B cell (primary cell): ENCODE measurements at regions not wholly inside any gene's neighbourhood (a gene's known extent, or its start where the extent isn't known, plus 50 kb on each side); places are given as distances from the start of the nearest gene placed in this dataset.
"Not testable (repeated sequence)": the region's sequence is repeated elsewhere in the genome, so short reads cannot be mapped to it uniquely, and the experiment has no call there.

Experiments used
- ATAC-seq: fragments of 200-7000 bp; cut with Tn5 transposase; one replicate; pipeline ENCODE4 v1.10.0; 2021; ENCODE audit warnings: low read depth, mild to moderate bottlenecking, moderate number of reproducible peaks, moderate library complexity
- CTCF ChIA-PET: fragments of 350-600 bp; sonication (Branson Sonifier 250); formaldehyde crosslinking; loops from one replicate; lab custom pipeline; 2021; ENCODE audit warnings: antibody characterized with exemption, inconsistent platforms; lab: Charles Lee
- POLR2A ChIA-PET: fragments of 350-600 bp; sonication (Branson Sonifier 250); formaldehyde crosslinking; loops from one replicate; lab custom pipeline; 2021; ENCODE audit warnings: antibody characterized with exemption; lab: Charles Lee
- DNase-seq: peaks from one replicate; pipeline ENCODE4 v3.0.0; 2013
- H2AFZ ChIP-seq: 2 replicates; pipeline ENCODE4 v1.6.1; 2012; ENCODE audit warnings: mild to moderate bottlenecking, low read depth, low read length; ENCODE audit not compliant: insufficient read depth, poor library complexity, severe bottlenecking
- H3K27ac ChIP-seq, 2 donors: 1 replicate in 1 of 2; 2 replicates in 1 of 2; pipeline ENCODE4 v1.5.1; 2012 to 2013; ENCODE audit warnings: low read length in 2 of 2, mild to moderate bottlenecking in 2 of 2, moderate library complexity in 1 of 2
- H3K27me3 ChIP-seq, 4 experiments: fragments of 200-600 bp in 1 of 4; sonication (generic) in 1 of 4; replicated peaks in 1 of 4; 1 replicate in 2 of 4; 2 replicates in 2 of 4; pipeline versions ENCODE4 v1.6.1 to v1.7.0; 2013 to 2016; ENCODE audit warnings: low read length in 3 of 4, mild to moderate bottlenecking in 2 of 4, mixed read lengths in 1 of 4, moderate library complexity in 1 of 4; ENCODE audit not compliant: insufficient read depth in 4 of 4, control insufficient read depth in 3 of 4; ENCODE audit errors: control extremely low read depth in 1 of 4
- H3K36me3 ChIP-seq, 2 experiments: replicated peaks in 1 of 2; 1 replicate in 1 of 2; 2 replicates in 1 of 2; pipeline versions ENCODE4 v1.6.1 to v1.7.1; 2013; ENCODE audit warnings: low read length in 1 of 2; ENCODE audit not compliant: insufficient read depth in 2 of 2, control insufficient read depth in 1 of 2; ENCODE audit errors: control extremely low read depth in 1 of 2, extremely low read depth in 1 of 2
- H3K4me1 ChIP-seq, 2 donors: fragments of 200-600 bp in 1 of 2; sonication (generic) in 1 of 2; 1 replicate in 1 of 2; 2 replicates in 1 of 2; pipeline versions ENCODE4 v1.5.1 to v1.6.1; 2013 to 2017; ENCODE audit warnings: low read length in 2 of 2; ENCODE audit not compliant: control insufficient read depth in 2 of 2, insufficient read depth in 2 of 2
- H3K4me2 ChIP-seq: replicated peaks from 2 replicates; pipeline ENCODE3; 2012; ENCODE audit warnings: mild to moderate bottlenecking, low read depth, low read length; ENCODE audit not compliant: poor library complexity, severe bottlenecking
- H3K4me3 ChIP-seq, 5 experiments: fragments of 200-600 bp in 1 of 5; sonication (generic) in 1 of 5; 1 replicate in 3 of 5; 2 replicates in 2 of 5; pipeline versions ENCODE4 v1.5.1 to v1.7.0; 2011 to 2016; ENCODE audit warnings: low read length in 4 of 5, mild to moderate bottlenecking in 4 of 5, low read depth in 2 of 5, control low read depth in 1 of 5, moderate library complexity in 1 of 5; ENCODE audit not compliant: insufficient read depth in 1 of 5; ENCODE audit errors: control extremely low read depth in 1 of 5, extremely low read depth in 1 of 5
- H3K79me2 ChIP-seq: fragments of 200-600 bp; sonication (generic); one replicate; pipeline ENCODE4 v1.6.0; 2016; ENCODE audit warnings: low read length; ENCODE audit not compliant: control insufficient read depth, insufficient read depth
- H3K9ac ChIP-seq: fragments of 200-600 bp; sonication (generic); 2 replicates; pipeline ENCODE4 v1.6.1; 2017; ENCODE audit warnings: mild to moderate bottlenecking, low read length, moderate library complexity
- H3K9me3 ChIP-seq, 3 donors: one replicate each; pipeline versions ENCODE4 v1.6.1 to v1.7.1; 2013; ENCODE audit warnings: low read length in 2 of 3; ENCODE audit not compliant: control insufficient read depth in 2 of 3, insufficient read depth in 1 of 3; ENCODE audit errors: control extremely low read depth in 1 of 3
- H4K20me1 ChIP-seq: 2 replicates; pipeline ENCODE4 v1.6.0; 2012; ENCODE audit warnings: mild to moderate bottlenecking, low read length; ENCODE audit not compliant: insufficient read depth, control insufficient read depth, poor library complexity, severe bottlenecking
- H3K27ac Mint-ChIP-seq: one replicate; pipeline ENCODE4 v1.8.0; 2021; ENCODE audit warnings: mixed read lengths
- H3K27me3 Mint-ChIP-seq: one replicate; pipeline ENCODE4 v1.8.0; 2021; ENCODE audit warnings: mixed read lengths
- H3K4me1 Mint-ChIP-seq: one replicate; pipeline ENCODE4 v1.8.0; 2021; ENCODE audit warnings: mixed read lengths
- H3K4me3 Mint-ChIP-seq: one replicate; pipeline ENCODE4 v1.8.0; 2021; ENCODE audit warnings: mixed read lengths
- H3K9me3 Mint-ChIP-seq: one replicate; pipeline ENCODE4 v1.8.0; 2022; ENCODE audit warnings: mixed read lengths; ENCODE audit not compliant: insufficient read depth
- WGBS: methylation state at CpG from one replicate; pipeline ENCODE4 v1.1.5; 2013; ENCODE audit warnings: missing lambda C conversion rate; ENCODE audit not compliant: insufficient coverage; 5-methylcytosine and 5-hydroxymethylcytosine counted together
- intact Hi-C: fragments of 100-400 bp; cut with micrococcal nuclease; formaldehyde crosslinking; loops from one replicate; pipeline ENCODE4 v1.10.0; 2022

DNA sequence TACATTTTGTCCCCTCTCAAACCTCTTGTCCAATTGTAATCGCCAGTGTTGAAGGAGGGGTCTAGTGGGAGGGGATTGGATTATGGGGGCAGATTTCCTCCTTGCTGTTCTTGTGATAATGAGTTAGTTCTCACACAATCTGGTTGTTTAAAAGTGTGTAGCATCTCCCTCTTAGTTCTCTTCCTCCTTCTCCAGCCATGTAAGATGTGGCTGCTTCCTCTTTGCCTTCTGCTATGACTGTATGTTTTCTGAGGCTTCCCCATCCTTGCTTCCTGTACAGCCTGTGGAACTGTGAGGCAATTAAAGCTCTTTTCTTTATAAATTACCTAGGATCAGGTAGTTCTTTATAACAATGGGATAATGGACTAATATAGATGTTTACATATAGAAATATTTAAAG, 162.3 kb upstream of the C1QTNF3 start:
- ATAC-seq, H3K4me2 ChIP-seq, H4K20me1 ChIP-seq, H3K79me2 ChIP-seq, H3K36me3 ChIP-seq, H3K4me3 ChIP-seq, H3K4me3 Mint-ChIP-seq, H3K27ac ChIP-seq, H3K9ac ChIP-seq, H3K27me3 ChIP-seq, H3K27me3 Mint-ChIP-seq, intact Hi-C loops, H3K4me1 ChIP-seq, H2AFZ ChIP-seq, H3K4me1 Mint-ChIP-seq, POLR2A ChIA-PET, H3K9me3 Mint-ChIP-seq, H3K9me3 ChIP-seq, CTCF ChIA-PET, DNase-seq: not testable (repeated sequence)
- peak overlapping the region; percentile 17 for H3K27ac Mint-ChIP-seq
- no CpG with 5 or more reads among the region's 1 CpG for WGBS

DNA sequence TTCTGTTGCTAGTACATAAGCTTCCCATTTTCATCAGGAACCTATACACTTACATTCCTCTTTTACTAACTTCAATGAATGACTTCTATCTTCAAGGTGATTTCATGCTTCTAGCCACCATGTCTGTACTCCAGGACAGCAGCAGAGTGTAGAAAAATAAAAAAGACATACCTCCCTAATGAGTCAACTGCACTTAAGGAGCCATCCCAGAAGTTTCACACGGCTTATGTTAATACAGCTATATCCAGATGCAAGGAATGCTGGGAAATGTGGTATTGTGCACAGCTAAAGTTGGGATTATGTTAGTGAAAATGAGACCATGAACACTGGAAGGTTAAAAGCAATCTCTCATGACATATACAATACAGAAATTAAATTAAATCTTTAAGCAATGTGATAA, 174.4 kb upstream of the C1QTNF3 start:
- POLR2A ChIA-PET, H4K20me1 ChIP-seq, H3K27me3 Mint-ChIP-seq, H3K27me3 ChIP-seq, H3K4me2 ChIP-seq, H3K4me3 Mint-ChIP-seq, H3K4me3 ChIP-seq, H3K27ac Mint-ChIP-seq, H2AFZ ChIP-seq, H3K79me2 ChIP-seq, DNase-seq, H3K4me1 ChIP-seq, H3K36me3 ChIP-seq, H3K4me1 Mint-ChIP-seq, intact Hi-C loops, H3K9me3 ChIP-seq, H3K9ac ChIP-seq, H3K27ac ChIP-seq, CTCF ChIA-PET, ATAC-seq, H3K9me3 Mint-ChIP-seq: not testable (repeated sequence)
- WGBS, result no CpG with 5 or more reads among the region's 1 CpG

- H3K27me3 ChIP-seq, H4K20me1 ChIP-seq, H2AFZ ChIP-seq, H3K4me3 Mint-ChIP-seq, ATAC-seq, H3K4me3 ChIP-seq, H3K9ac ChIP-seq, H3K4me1 ChIP-seq, H3K9me3 ChIP-seq, H3K9me3 Mint-ChIP-seq, H3K27ac ChIP-seq, H3K27ac Mint-ChIP-seq, H3K4me2 ChIP-seq, H3K36me3 ChIP-seq, H3K27me3 Mint-ChIP-seq, H3K79me2 ChIP-seq, H3K4me1 Mint-ChIP-seq, POLR2A ChIA-PET, DNase-seq, CTCF ChIA-PET, intact Hi-C loops: not testable (repeated sequence)
- WGBS, result no CpG with 5 or more reads among the region's 3 CpGs
Measured at GRCh38 chr5:34221329-34222073, 178.5 kb upstream of the C1QTNF3 start.

- H3K36me3 ChIP-seq, H3K4me1 ChIP-seq, H3K27ac Mint-ChIP-seq, H3K9me3 Mint-ChIP-seq, H3K27me3 Mint-ChIP-seq, ATAC-seq, H3K27ac ChIP-seq, H3K9ac ChIP-seq, H3K4me2 ChIP-seq, DNase-seq, H3K79me2 ChIP-seq, H3K9me3 ChIP-seq, H3K4me3 Mint-ChIP-seq, H3K27me3 ChIP-seq, POLR2A ChIA-PET, H3K4me1 Mint-ChIP-seq, H3K4me3 ChIP-seq, H2AFZ ChIP-seq, intact Hi-C loops, CTCF ChIA-PET, H4K20me1 ChIP-seq: not testable (repeated sequence)
- WGBS, result no CpG with 5 or more reads among the region's 3 CpGs
Measured at GRCh38 chr5:34223158-34223557, 180.1 kb upstream of the C1QTNF3 start.
